K562 (cell line): ENCODE measurements at regions not wholly inside any gene's neighbourhood (a gene's known extent, or its start where the extent isn't known, plus 50 kb on each side); places are given as distances from the start of the nearest gene placed in this dataset.

Source experiments
- ATAC-seq: fragments of 200-7000 bp; cut with Tn5 transposase; 3 replicates; pipeline ENCODE4 v1.9.1; 2020; ENCODE audit warnings: moderate library complexity
- BruUV-seq: library from RNA; stranded (reverse); fragments of 400-500 nt; replicated peaks from 2 replicates; lab custom pipeline; 2021; lab: Mats Ljungman, UMichigan
- CTCF ChIA-PET: fragments of 300-600 bp; formaldehyde crosslinking; extraction: SDS; loops from one replicate; lab custom pipeline; 2021; ENCODE audit warnings: low intra/inter-chr PET ratio; lab: Yijun Ruan, JAX
- POLR2A ChIA-PET: fragments of 300-600, 350-650 bp; sonication (Branson Sonifier 250); formaldehyde crosslinking; extraction: SDS; loops from one replicate; lab custom pipeline; 2021; ENCODE audit warnings: antibody characterized with exemption, inconsistent platforms; lab: Yijun Ruan, JAX
- DNase-seq, 4 experiments: peaks; one replicate each; pipeline versions ENCODE4 v3.0.0 to v3.0.0-alpha.2; 2011 to 2018; ENCODE audit warnings: low spot score in 3 of 4, mixed read lengths in 3 of 4; ENCODE audit errors: extremely low read depth in 1 of 4
- FAIRE-seq: peaks from 2 replicates; lab custom pipeline; 2011; peaks lifted over from hg19 to GRCh38; lab: Jason Lieb, UNC
- H2AFZ ChIP-seq: 2 replicates; pipeline ENCODE4 v1.6.0; 2011; ENCODE audit warnings: low read depth, low read length, control low read depth, inconsistent platforms
- H3K27ac ChIP-seq: fragments of 200-600 bp; 3 replicates; pipeline ENCODE4 v1.8.0; 2011; ENCODE audit warnings: low read depth, mild to moderate bottlenecking, control low read depth, inconsistent platforms, low read length, moderate library complexity, mixed read lengths; ENCODE audit errors: extremely low read depth
- H3K27me3 ChIP-seq, 2 experiments: fragments of 300-600 bp in 1 of 2; 2 replicates in 1 of 2; 3 replicates in 1 of 2; pipeline versions ENCODE4 v1.6.0 to v1.8.0; 2011; ENCODE audit warnings: inconsistent platforms in 2 of 2, low read length in 2 of 2, mild to moderate bottlenecking in 1 of 2, mixed read lengths in 1 of 2, moderate library complexity in 1 of 2; ENCODE audit not compliant: control insufficient read depth in 2 of 2, insufficient read depth in 2 of 2
- H3K36me3 ChIP-seq: fragments of 300-600 bp; 3 replicates; pipeline ENCODE4 v1.8.0; 2011; ENCODE audit warnings: mild to moderate bottlenecking, low read length, inconsistent platforms; ENCODE audit not compliant: control insufficient read depth, insufficient read depth
- H3K4me1 ChIP-seq, 2 experiments: fragments of 200-600 bp in 1 of 2; replicated peaks in 1 of 2; 2 replicates in 1 of 2; 3 replicates in 1 of 2; pipeline versions ENCODE4 v1.5.1 to v1.8.0; 2011; ENCODE audit warnings: inconsistent platforms in 2 of 2, low read length in 2 of 2, mild to moderate bottlenecking in 1 of 2, mixed read lengths in 1 of 2, moderate library complexity in 1 of 2; ENCODE audit not compliant: control insufficient read depth in 2 of 2, insufficient read depth in 2 of 2
- H3K4me2 ChIP-seq: 2 replicates; pipeline ENCODE4 v1.6.1; 2011; ENCODE audit warnings: low read length, control low read depth, inconsistent platforms, mixed read lengths; ENCODE audit not compliant: insufficient read depth
- H3K4me3 ChIP-seq: fragments of 200-600 bp; sonication (generic), shearing (Covaris generic); 2 replicates; pipeline ENCODE4 v1.5.1; 2016; ENCODE audit warnings: control low read depth, inconsistent platforms
- H3K79me2 ChIP-seq: fragments of 200-600 bp; 3 replicates; pipeline ENCODE4 v1.8.0; 2011; ENCODE audit warnings: low read length, inconsistent platforms; ENCODE audit not compliant: control insufficient read depth, insufficient read depth
- H3K9ac ChIP-seq, 2 experiments: 2 replicates each; pipeline versions ENCODE4 v1.6.0 to v1.6.1; 2011; ENCODE audit warnings: low read depth in 2 of 2, low read length in 2 of 2, control low read depth in 1 of 2, inconsistent platforms in 1 of 2, mild to moderate bottlenecking in 1 of 2, mixed read lengths in 1 of 2; ENCODE audit not compliant: insufficient read depth in 1 of 2
- H3K9me1 ChIP-seq: one replicate; pipeline ENCODE4 v1.6.0; 2011; ENCODE audit warnings: inconsistent platforms, mild to moderate bottlenecking, low read length, moderate library complexity; ENCODE audit not compliant: control insufficient read depth, insufficient read depth
- H3K9me3 ChIP-seq: replicated peaks from 2 replicates; pipeline ENCODE4 v1.5.1; 2011; ENCODE audit warnings: low read depth, low read length, inconsistent platforms; ENCODE audit not compliant: control insufficient read depth, insufficient read depth
- H4K20me1 ChIP-seq: replicated peaks from 2 replicates; pipeline ENCODE4 v1.6.1; 2011; ENCODE audit warnings: low read length, inconsistent platforms, mixed read lengths; ENCODE audit not compliant: control insufficient read depth, insufficient read depth
- BRCA1 ChIP-seq, 2 experiments: fragments of 450-650 bp in 1 of 2; sonication (generic) in 1 of 2; formaldehyde crosslinking in 1 of 2; IDR thresholded peaks; 2 replicates each; pipeline versions ENCODE4 v1.5.0 to v1.6.1; 2017 to 2020; ENCODE audit warnings: mild to moderate bottlenecking in 1 of 2, missing genetic modification reagents in 1 of 2
- CAMTA2 ChIP-seq: fragments of 250-450 bp; sonication (Bioruptor Pico); conservative IDR thresholded peaks from 2 replicates; pipeline ENCODE4 v1.5.1; 2022
- NUFIP1 ChIP-seq: fragments of 450-650 bp; IDR thresholded peaks from 2 replicates; pipeline ENCODE4 v1.6.1; 2018; ENCODE audit not compliant: partially characterized antibody
- PTBP1 ChIP-seq: fragments of 200-400 bp; formaldehyde crosslinking; IDR thresholded peaks from 2 replicates; pipeline ENCODE4 v1.6.1; 2017; ENCODE audit warnings: low read depth, low read length
- WGBS: fragments of 100-300 bp; shearing (Covaris generic); methylation state at CpG from one replicate; pipeline ENCODE4 v1.1.6; 2016; ENCODE audit warnings: low coverage, mixed read lengths; ENCODE audit not compliant: insufficient coverage; ENCODE audit errors: missing lambda C conversion rate; 5-methylcytosine and 5-hydroxymethylcytosine counted together
- in situ Hi-C: fragments of 300-500 bp; cut with MboI; formaldehyde crosslinking; loops from 4 replicates; pipeline ENCODE4 v1.15.0; 2018; ENCODE audit warnings: inconsistent platforms, mixed read lengths
- intact Hi-C: fragments of 100-400 bp; cut with micrococcal nuclease; formaldehyde crosslinking; loops from 2 replicates; pipeline ENCODE4 v1.14.2; 2022
- TF ChIP-seq, protein P1 (sequence below): fragments of 450-650 bp; IDR thresholded peaks from 2 replicates; pipeline ENCODE4 v1.6.1; 2016
- TF ChIP-seq, protein P2 (sequence below): fragments of 250-450 bp; sonication (Bioruptor Pico); IDR thresholded peaks from 2 replicates; pipeline ENCODE4 v1.4.0; 2020; ENCODE audit warnings: borderline replicate concordance

DNA sequence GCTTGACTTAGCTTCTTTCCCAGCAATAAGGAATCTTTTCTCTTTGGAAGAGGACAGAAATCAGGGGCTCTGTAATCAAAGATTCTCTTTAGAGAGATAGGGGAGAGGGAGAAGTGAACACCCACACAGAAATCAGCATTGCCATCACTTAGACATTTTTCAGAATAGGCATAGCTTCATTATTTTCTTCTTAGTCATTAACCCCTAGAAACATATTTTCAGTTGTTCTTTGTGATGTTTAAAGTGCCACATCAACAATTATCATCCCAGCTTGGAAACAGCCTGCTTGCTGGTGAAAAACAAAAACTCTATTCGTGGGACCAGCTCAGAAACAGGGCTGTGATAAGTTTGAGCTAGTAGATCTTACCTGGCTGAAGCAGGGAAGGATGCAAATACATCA is 88.3 kb upstream of the SLC44A3 start (continued):
- TF ChIP-seq, protein P1, sequence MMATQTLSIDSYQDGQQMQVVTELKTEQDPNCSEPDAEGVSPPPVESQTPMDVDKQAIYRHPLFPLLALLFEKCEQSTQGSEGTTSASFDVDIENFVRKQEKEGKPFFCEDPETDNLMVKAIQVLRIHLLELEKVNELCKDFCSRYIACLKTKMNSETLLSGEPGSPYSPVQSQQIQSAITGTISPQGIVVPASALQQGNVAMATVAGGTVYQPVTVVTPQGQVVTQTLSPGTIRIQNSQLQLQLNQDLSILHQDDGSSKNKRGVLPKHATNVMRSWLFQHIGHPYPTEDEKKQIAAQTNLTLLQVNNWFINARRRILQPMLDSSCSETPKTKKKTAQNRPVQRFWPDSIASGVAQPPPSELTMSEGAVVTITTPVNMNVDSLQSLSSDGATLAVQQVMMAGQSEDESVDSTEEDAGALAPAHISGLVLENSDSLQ, result no peak
- TF ChIP-seq BRCA1 (IDR thresholded peaks at IDR 0.05), result no peak
- TF ChIP-seq BRCA1 (CRISPR knock-in tag; IDR thresholded peaks at IDR 0.05), result no peak
- TF ChIP-seq CAMTA2 (CRISPR knock-in tag), result no peak
- no peak for TF ChIP-seq NUFIP1
- TF ChIP-seq PTBP1, result no peak

DNA sequence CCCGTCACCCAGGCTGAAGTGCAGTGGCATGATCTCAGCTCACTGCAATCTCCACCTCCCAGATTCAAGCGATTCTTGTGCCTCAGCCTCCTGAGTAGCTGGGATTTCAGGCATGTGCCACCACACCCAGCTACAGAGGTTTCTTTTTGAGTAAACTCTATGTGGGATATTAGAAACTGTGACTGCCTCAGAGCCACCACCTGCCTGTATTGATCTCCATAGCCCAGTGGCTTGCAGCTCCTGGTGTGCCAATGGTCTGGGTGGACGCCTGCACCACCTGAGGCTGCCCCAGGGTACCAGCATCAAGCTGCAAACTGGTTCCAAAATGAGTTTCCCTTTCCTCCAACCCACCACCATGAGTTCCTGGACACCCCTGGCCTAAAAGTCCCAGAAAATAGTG is 89.7 kb upstream of the SLC44A3 start:
- no peak for ATAC-seq
- in situ Hi-C loops, result no loop called here
- no peaks in the 10 kb centered on the region for H3K27me3 ChIP-seq
- H3K4me1 ChIP-seq, result peaks cover 0 to 3% of the 10 kb centered on the region in 2 experiments; a peak in 1 of 5 replicates
- no peaks in the 10 kb centered on the region for H4K20me1 ChIP-seq
- no peak overlapping the region for H2AFZ ChIP-seq
- POLR2A ChIA-PET, result no interaction called here
- no peak overlapping the region for H3K4me2 ChIP-seq
- no peaks in the 10 kb centered on the region for H3K79me2 ChIP-seq
- intact Hi-C loops, result no loop called here
- H3K4me3 ChIP-seq, result no peak overlapping the region
- H3K36me3 ChIP-seq, result no peaks in the 10 kb centered on the region
- no TSS peak for BruUV-seq
- no peak for FAIRE-seq
- DNase-seq, result no peak
- TF ChIP-seq, protein P2, sequence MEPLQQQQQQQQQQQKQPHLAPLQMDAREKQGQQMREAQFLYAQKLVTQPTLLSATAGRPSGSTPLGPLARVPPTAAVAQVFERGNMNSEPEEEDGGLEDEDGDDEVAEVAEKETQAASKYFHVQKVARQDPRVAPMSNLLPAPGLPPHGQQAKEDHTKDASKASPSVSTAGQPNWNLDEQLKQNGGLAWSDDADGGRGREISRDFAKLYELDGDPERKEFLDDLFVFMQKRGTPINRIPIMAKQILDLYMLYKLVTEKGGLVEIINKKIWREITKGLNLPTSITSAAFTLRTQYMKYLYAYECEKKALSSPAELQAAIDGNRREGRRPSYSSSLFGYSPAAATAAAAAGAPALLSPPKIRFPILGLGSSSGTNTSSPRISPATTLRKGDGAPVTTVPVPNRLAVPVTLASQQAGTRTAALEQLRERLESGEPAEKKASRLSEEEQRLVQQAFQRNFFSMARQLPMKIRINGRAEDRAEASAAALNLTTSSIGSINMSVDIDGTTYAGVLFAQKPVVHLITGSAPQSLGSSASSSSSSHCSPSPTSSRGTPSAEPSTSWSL (CRISPR knock-in tag), result no peak
- no peak overlapping the region for H3K27ac ChIP-seq
- CTCF ChIA-PET, result no interaction called here
- no peaks in the 10 kb centered on the region for H3K9me1 ChIP-seq
- no peaks in the 10 kb centered on the region for H3K9me3 ChIP-seq
- 0% methylated on average over 3 of the region's 3 CpGs for WGBS
- H3K9ac ChIP-seq, result no peak overlapping the region
